GM12878 (cell line): ENCODE measurements at regions not wholly inside any gene's neighbourhood (a gene's known extent, or its start where the extent isn't known, plus 50 kb on each side); places are given as distances from the start of the nearest gene placed in this dataset.

Source experiments
- BHLHE40 ChIP-seq, 2 experiments: fragments of 450-650 bp in 1 of 2; IDR thresholded peaks; 2 replicates each; pipeline ENCODE4 v1.6.1; 2011 to 2017; ENCODE audit warnings: low read depth in 2 of 2, borderline replicate concordance in 1 of 2, improper control_type of control experiment in 1 of 2, low read length in 1 of 2, mild to moderate bottlenecking in 1 of 2
- TCF7 ChIP-seq: IDR thresholded peaks from 2 replicates; pipeline ENCODE4 v1.6.1; 2014; ENCODE audit warnings: antibody characterized with exemption, borderline replicate concordance
- ZNF274 ChIP-seq: IDR thresholded peaks from one replicate; pipeline ENCODE4 v1.8.0; 2011; ENCODE audit not compliant: insufficient read length, insufficient read depth
- TF ChIP-seq, protein P1 (sequence below): fragments of 450-650 bp; IDR thresholded peaks from 2 replicates; pipeline ENCODE4 v1.6.1; 2014; ENCODE audit warnings: mild to moderate bottlenecking
- TF ChIP-seq, protein P2 (sequence below), 3 experiments: IDR thresholded peaks in 2 of 3; conservative IDR thresholded peaks in 1 of 3; 2 replicates each; pipeline ENCODE4 v1.5.1; 2011; ENCODE audit warnings: low read depth in 3 of 3, low read length in 3 of 3, mild to moderate bottlenecking in 3 of 3, control low read depth in 2 of 3, moderate library complexity in 2 of 3, inconsistent platforms in 1 of 3, mixed read lengths in 1 of 3; ENCODE audit not compliant: control insufficient read depth in 2 of 3, insufficient read depth in 1 of 3; ENCODE audit errors: extremely low read depth in 1 of 3
- TF ChIP-seq, protein P3 (sequence below): IDR thresholded peaks from 2 replicates; pipeline ENCODE4 v1.6.1; 2011; ENCODE audit warnings: low read depth, low read length, improper control_type of control experiment, borderline replicate concordance

DNA sequence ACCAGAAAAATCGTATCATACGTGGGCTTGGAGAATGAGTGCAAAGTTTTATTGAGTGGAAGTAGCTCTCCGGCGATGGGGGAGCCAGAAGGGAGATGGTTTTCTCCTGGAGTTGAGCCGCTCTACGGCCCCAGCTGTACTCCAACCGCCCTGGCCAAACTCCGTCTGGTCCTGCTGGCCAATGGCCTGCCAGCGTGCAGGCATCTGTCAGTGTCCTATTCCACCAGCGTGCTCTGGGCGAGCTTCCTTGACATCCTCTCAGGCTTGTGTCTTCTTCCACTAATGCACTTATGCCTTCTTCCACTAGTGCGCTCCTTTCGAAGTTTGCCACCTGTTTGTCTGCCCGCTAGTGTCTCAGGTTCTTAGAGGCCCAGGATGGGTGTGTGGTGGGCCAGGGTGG, 345.5 kb upstream of the CDH19 start:
- TF ChIP-seq, protein P1, sequence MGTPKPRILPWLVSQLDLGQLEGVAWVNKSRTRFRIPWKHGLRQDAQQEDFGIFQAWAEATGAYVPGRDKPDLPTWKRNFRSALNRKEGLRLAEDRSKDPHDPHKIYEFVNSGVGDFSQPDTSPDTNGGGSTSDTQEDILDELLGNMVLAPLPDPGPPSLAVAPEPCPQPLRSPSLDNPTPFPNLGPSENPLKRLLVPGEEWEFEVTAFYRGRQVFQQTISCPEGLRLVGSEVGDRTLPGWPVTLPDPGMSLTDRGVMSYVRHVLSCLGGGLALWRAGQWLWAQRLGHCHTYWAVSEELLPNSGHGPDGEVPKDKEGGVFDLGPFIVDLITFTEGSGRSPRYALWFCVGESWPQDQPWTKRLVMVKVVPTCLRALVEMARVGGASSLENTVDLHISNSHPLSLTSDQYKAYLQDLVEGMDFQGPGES, result no peak
- TF ChIP-seq BHLHE40 (IDR thresholded peaks at IDR 0.05; ENCODE audit: borderline replicate concordance in 1 of 2, low read depth in 2 of 2, low read length in 1 of 2) (no peak), TCF7 (no peak), ZNF274 (no peak)
- TF ChIP-seq, protein P2, sequence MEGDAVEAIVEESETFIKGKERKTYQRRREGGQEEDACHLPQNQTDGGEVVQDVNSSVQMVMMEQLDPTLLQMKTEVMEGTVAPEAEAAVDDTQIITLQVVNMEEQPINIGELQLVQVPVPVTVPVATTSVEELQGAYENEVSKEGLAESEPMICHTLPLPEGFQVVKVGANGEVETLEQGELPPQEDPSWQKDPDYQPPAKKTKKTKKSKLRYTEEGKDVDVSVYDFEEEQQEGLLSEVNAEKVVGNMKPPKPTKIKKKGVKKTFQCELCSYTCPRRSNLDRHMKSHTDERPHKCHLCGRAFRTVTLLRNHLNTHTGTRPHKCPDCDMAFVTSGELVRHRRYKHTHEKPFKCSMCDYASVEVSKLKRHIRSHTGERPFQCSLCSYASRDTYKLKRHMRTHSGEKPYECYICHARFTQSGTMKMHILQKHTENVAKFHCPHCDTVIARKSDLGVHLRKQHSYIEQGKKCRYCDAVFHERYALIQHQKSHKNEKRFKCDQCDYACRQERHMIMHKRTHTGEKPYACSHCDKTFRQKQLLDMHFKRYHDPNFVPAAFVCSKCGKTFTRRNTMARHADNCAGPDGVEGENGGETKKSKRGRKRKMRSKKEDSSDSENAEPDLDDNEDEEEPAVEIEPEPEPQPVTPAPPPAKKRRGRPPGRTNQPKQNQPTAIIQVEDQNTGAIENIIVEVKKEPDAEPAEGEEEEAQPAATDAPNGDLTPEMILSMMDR (IDR thresholded peaks at IDR 0.05 in 2 of 3, conservative IDR thresholded peaks at IDR 0.05 in 1 of 3; ENCODE audit: control insufficient read depth in 2 of 3, extremely low read depth in 1 of 3, insufficient read depth in 1 of 3, low read depth in 3 of 3, low read length in 3 of 3), result no peak
- TF ChIP-seq, protein P3, sequence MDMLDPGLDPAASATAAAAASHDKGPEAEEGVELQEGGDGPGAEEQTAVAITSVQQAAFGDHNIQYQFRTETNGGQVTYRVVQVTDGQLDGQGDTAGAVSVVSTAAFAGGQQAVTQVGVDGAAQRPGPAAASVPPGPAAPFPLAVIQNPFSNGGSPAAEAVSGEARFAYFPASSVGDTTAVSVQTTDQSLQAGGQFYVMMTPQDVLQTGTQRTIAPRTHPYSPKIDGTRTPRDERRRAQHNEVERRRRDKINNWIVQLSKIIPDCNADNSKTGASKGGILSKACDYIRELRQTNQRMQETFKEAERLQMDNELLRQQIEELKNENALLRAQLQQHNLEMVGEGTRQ, result no peak
